ENCODE measurements at regions not wholly inside any gene's neighbourhood (a gene's known extent, or its start where the extent isn't known, plus 50 kb on each side); places are given as distances from the start of the nearest gene placed in this dataset.

- no peak for DNase-seq (ENCODE audit: low read depth)
- no peak overlapping the region for H3K4me3 ChIP-seq (ENCODE audit: control insufficient read depth, low read depth, low read length)
- TF ChIP-seq CTCF (conservative IDR thresholded peaks at IDR 0.05; ENCODE audit: control insufficient read depth, insufficient read depth, low read depth, low read length): no peak
Observed at GRCh38 chr6:68326762-68327161, 308.3 kb upstream of the ADGRB3 start.

DNA sequence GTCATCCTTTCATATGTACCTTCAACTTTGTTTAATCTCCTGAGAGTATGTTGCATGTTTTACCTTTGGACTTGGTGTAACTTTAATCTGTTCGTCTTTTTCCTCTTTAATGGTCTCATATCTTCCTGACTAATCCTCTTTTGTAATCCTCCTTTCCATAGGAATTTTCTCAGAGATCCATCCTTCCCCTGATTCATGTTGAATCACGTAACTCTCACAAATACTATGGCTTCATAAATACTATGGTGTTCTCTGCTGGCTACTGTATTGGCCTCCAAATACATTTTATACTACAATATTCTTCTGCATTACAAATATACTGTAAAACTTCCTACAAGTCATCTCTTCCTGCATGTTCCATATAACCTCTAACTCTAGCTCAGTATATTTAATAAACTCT, 317.7 kb upstream of the ADGRB3 start:
- peak; percentile 16 for DNase-seq (ENCODE audit: low read depth)
- TF ChIP-seq CTCF (conservative IDR thresholded peaks at IDR 0.05; ENCODE audit: control insufficient read depth, insufficient read depth, low read depth, low read length): no peak
- no peak overlapping the region for H3K4me3 ChIP-seq (ENCODE audit: control insufficient read depth, low read depth, low read length)

- H3K4me3 ChIP-seq (ENCODE audit: control insufficient read depth, low read depth, low read length): no peak overlapping the region
- DNase-seq (ENCODE audit: low read depth): peak; percentile 15
- peak; percentile 19 for TF ChIP-seq CTCF (conservative IDR thresholded peaks at IDR 0.05; ENCODE audit: control insufficient read depth, insufficient read depth, low read depth, low read length)
Observed at GRCh38 chr6:68313911-68314310, 321.2 kb upstream of the ADGRB3 start.

DNA sequence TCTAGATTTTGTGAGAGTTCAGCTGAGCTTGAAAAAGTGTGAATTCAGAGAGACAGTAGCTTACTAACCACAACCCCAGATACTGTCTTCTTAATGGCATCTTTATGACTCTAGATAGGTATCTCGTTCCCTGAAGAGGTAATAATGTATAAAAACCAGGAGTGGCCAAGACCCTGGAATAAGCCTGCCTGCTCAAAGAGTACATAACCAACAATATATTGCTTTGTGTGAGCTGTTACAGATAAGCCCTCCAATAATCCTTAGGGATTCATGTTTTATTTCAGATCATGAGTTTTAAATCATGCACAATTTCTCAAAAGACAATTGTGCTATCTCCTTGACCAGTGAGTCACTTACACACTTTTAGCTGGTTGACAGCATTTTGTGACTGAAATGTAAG, 327.8 kb upstream of the ADGRB3 start:
- no peak overlapping the region for H3K4me3 ChIP-seq (ENCODE audit: control insufficient read depth, low read depth, low read length)
- DNase-seq (ENCODE audit: low read depth): no peak
- TF ChIP-seq CTCF (conservative IDR thresholded peaks at IDR 0.05; ENCODE audit: control insufficient read depth, insufficient read depth, low read depth, low read length): no peak

DNA sequence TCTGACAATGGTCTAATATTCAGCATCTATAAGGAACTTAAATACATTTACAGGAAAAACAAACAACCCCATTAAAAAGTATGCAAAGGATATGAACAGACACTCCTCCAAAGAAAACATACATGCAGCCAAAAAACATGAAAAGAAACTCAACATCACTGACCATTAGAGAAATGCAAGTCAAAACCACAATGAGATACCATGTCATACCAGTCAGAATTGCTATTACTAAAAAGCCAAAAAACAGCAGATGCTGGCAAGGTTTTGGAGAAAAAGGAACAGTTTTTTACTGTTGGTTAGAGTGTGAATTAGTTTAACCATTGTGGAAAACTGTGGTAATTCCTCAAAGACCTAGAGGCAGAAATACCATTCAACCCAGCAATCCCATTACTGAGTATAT, 339.0 kb upstream of the ADGRB3 start:
- peak; percentile 12 for DNase-seq (ENCODE audit: low read depth)
- TF ChIP-seq CTCF (conservative IDR thresholded peaks at IDR 0.05; ENCODE audit: control insufficient read depth, insufficient read depth, low read depth, low read length): no peak
- H3K4me3 ChIP-seq (ENCODE audit: control insufficient read depth, low read depth, low read length): no peak overlapping the region

DNA sequence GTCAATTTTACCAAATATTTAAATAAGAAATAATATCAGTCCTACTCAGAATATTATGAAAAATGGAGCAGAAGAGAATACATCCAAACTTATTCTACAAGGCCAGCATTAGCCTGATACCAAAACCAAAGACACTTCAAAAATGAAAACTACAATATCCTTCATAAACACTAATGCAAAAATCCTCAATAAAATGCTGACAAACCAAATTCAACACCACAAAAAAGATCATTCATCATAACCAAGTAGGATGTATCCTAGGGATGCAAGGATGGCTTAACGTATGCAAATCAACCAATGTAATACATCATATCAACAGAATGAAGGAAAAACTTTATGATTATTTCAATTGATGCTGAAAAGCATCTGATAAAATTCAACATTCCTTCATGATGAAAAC, 352.4 kb upstream of the ADGRB3 start:
- DNase-seq (ENCODE audit: low read depth): no peak
- no peak overlapping the region for H3K4me3 ChIP-seq (ENCODE audit: control insufficient read depth, low read depth, low read length)
- TF ChIP-seq CTCF (conservative IDR thresholded peaks at IDR 0.05; ENCODE audit: control insufficient read depth, insufficient read depth, low read depth, low read length): no peak
